ENCODE measurements at regions not wholly inside any gene's neighbourhood (a gene's known extent, or its start where the extent isn't known, plus 50 kb on each side); places are given as distances from the start of the nearest gene placed in this dataset.

DNA sequence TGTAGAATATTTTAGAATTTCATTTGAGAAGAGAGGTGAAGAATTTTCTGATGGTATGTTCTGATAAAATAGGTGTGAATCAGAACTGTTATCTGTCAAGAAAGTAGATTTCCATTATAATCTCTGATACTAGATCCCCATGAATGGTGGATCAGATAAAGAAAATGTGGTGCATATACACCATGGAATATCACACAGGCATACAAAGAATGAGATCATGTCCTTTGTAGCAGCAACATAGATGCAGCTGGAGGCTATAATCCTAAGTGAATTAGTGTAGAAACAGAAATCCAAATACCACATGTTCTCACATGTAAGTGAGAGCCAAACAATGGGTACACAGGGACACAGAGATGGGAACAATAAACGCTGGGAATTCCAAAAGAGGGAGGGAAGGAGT, 372.0 kb upstream of the ATP2B1 start:
- no peak overlapping the region for H3K4me3 ChIP-seq (ENCODE audit: low read length)
- DNase-seq (ENCODE audit: low read depth), result no peak
- TF ChIP-seq, protein P1, sequence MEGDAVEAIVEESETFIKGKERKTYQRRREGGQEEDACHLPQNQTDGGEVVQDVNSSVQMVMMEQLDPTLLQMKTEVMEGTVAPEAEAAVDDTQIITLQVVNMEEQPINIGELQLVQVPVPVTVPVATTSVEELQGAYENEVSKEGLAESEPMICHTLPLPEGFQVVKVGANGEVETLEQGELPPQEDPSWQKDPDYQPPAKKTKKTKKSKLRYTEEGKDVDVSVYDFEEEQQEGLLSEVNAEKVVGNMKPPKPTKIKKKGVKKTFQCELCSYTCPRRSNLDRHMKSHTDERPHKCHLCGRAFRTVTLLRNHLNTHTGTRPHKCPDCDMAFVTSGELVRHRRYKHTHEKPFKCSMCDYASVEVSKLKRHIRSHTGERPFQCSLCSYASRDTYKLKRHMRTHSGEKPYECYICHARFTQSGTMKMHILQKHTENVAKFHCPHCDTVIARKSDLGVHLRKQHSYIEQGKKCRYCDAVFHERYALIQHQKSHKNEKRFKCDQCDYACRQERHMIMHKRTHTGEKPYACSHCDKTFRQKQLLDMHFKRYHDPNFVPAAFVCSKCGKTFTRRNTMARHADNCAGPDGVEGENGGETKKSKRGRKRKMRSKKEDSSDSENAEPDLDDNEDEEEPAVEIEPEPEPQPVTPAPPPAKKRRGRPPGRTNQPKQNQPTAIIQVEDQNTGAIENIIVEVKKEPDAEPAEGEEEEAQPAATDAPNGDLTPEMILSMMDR (conservative IDR thresholded peaks at IDR 0.05; ENCODE audit: low read depth, low read length), result no peak

DNA sequence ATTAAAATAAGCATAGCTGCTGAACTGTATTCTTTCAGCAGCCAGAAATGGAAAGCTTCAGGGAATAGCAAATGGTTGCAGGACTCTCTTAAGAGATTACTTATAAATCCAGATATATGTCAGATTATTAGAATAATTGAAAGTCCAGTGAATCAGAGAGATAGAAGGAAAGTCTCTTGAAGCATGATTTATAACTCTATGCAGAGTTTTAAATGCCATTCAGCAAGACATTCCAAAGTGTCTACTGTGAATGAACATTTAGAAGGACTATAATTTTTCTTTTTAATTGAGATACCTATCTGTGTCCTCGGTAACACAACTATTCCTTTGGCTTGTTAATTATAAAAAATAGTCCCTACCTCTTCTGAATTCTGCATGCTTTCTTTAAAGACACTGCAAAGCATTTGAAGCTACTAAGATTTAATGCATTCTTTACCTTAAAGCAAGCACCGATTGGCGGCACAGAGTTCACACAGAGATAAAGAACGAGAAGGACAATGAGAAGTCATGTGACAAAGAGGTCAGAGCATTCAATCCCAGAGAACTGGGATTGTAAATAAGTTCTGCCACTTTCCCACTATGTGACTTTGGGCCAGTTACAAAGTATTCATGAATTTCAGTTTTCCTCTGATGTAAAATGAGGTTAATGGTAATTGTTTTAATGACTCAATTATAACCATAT, 371.0 kb upstream of the ATP2B1 start:
- no peak overlapping the region for H3K4me3 ChIP-seq (ENCODE audit: low read length)
- TF ChIP-seq, protein P1 (conservative IDR thresholded peaks at IDR 0.05; ENCODE audit: low read depth, low read length), result no peak
- DNase-seq (ENCODE audit: low read depth), result no peak

DNA sequence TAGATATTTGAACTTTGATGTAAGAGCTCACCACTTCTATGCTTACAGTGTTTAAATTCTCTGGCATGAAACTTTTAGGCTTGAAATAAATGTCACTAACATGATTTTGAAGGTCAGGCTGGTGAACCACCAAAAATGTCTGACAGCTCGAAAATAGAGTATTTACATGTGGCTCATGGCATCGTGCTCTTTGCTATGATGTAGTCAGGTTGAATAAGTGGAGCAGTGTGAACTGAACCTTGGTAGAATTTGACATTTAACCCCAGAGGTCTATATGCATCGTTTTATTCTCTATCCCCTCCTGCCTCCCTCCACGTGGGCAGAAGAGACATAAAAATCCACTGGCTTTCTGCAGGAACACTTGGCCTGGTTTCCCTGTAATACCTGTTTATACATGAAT, 369.7 kb upstream of the ATP2B1 start:
- TF ChIP-seq, protein P1 (conservative IDR thresholded peaks at IDR 0.05; ENCODE audit: low read depth, low read length), result no peak
- H3K4me3 ChIP-seq (ENCODE audit: low read length), result no peak overlapping the region
- no peak for DNase-seq (ENCODE audit: low read depth)

DNA sequence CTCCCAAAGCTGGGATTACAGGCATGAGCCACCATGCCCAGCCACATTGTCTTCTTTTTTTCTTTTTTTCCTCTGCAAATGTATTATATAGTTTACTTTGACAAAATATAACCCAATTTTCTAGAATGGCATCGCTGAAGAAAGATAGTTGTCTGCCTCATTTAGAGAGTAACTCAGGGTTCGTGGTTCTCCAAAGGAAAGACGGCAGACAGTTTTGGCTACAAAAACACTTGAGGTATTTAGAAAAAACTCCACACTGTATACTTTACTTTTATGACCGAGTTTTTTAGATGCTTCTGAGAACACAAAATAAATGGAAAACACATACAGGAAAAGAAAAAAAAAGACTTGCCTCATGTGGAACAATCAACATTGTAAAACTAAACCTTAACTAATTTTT, 369.1 kb upstream of the ATP2B1 start:
- DNase-seq (ENCODE audit: low read depth), result no peak
- no peak overlapping the region for H3K4me3 ChIP-seq (ENCODE audit: low read length)
- TF ChIP-seq, protein P1 (conservative IDR thresholded peaks at IDR 0.05; ENCODE audit: low read depth, low read length), result no peak

DNA sequence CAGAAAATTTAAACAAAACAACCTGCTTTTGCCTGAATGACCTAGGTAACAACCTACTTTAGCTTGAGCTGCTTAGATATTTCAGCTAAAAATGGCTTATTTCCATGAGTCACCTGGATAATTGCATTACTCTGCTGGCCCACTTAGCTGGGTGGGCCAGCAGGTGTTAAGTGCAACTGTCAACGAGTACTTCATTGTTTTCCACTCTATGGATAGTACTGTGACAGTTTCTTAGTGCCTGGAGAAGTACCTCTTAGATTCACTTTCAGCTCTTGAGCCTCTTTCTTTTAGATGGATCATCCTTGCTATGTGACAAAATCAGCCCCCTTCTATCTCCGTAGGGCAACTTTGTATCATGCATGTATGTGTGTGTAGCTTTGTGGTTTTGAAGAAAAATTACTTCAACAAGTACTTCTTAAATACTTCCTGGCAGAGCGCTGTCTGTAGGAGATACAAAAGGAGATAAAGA, 368.2 kb upstream of the ATP2B1 start:
- DNase-seq (ENCODE audit: low read depth), result no peak
- H3K4me3 ChIP-seq (ENCODE audit: low read length), result no peak overlapping the region

DNA sequence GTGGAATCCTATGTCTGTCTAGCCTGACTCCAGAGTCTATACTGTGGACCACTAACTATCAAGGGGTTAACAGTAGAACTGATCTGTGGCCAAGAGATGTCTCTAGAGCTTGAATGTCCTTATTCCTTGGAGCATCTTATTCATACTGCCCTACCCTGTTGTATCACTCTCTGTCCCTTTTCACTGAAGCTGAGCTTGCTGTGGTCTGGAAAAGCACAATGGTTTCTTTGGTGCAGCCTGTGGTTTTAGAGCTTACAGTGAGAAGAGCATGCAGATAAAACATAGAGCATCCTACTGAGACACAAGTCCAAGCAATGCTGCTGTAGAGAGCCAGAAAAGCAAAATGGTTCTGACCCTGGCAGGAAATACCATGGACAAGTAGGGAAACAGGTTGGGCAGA, 367.0 kb upstream of the ATP2B1 start:
- DNase-seq (ENCODE audit: low read depth), result no peak
- H3K4me3 ChIP-seq (ENCODE audit: low read length), result no peak overlapping the region
- TF ChIP-seq, protein P1 (conservative IDR thresholded peaks at IDR 0.05; ENCODE audit: low read depth, low read length), result no peak

More for the DNA sequence above, 368.2 kb upstream of the ATP2B1 start:
- TF ChIP-seq, protein P1 (conservative IDR thresholded peaks at IDR 0.05; ENCODE audit: low read depth, low read length), result no peak

DNA sequence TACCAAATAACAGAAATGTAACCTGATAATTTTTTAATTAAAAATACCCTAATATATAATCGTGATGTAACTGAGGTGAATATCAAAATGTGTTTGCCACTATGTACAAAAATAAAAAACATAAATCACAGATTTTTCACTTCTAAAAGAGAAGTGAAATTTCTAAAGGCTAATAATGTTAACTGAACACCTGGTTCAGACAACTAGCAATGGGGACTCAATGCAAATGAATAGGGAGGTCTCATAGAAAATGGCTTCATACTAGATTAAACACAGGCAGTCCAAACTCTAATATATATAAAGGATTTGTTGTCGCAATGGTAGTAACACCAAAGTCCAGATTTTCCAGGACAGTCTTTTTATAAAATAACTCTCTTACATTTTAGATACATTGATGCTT, 365.4 kb upstream of the ATP2B1 start:
- DNase-seq (ENCODE audit: low read depth), result no peak
- no peak overlapping the region for H3K4me3 ChIP-seq (ENCODE audit: low read length)
- TF ChIP-seq, protein P1 (conservative IDR thresholded peaks at IDR 0.05; ENCODE audit: low read depth, low read length), result no peak

Measured in retinal pigment epithelial cell (primary cell).